MM.1S (cell line): ENCODE measurements at regions not wholly inside any gene's neighbourhood (a gene's known extent, or its start where the extent isn't known, plus 50 kb on each side); places are given as distances from the start of the nearest gene placed in this dataset.

Source experiments
- DNase-seq: peaks from one replicate; pipeline ENCODE4 v3.0.0-alpha.2; 2015
- H2AFZ ChIP-seq: fragments of 300-600 bp; sonication (generic); 2 replicates; pipeline ENCODE4 v1.6.0; 2016; ENCODE audit warnings: antibody characterized with exemption, low read length
- H3F3A ChIP-seq: fragments of 300-600 bp; sonication (generic); 2 replicates; pipeline ENCODE4 v1.6.1; 2016; ENCODE audit warnings: mild to moderate bottlenecking, antibody characterized with exemption, low read length, moderate library complexity, mixed read lengths; ENCODE audit not compliant: insufficient read depth
- H3K27ac ChIP-seq: fragments of 300-600 bp; sonication (generic); 2 replicates; pipeline ENCODE4 v1.5.1; 2016; ENCODE audit warnings: mild to moderate bottlenecking, low read length
- H3K27me3 ChIP-seq: fragments of 300-600 bp; sonication (generic); replicated peaks from 2 replicates; pipeline ENCODE4 v1.6.0; 2016; ENCODE audit warnings: low read length; ENCODE audit not compliant: insufficient read depth
- H3K36me3 ChIP-seq: fragments of 300-600 bp; sonication (generic); replicated peaks from 2 replicates; pipeline ENCODE4 v1.6.1; 2016; ENCODE audit warnings: mild to moderate bottlenecking, low read length, mixed read lengths; ENCODE audit not compliant: insufficient read depth
- H3K4me1 ChIP-seq: fragments of 300-600 bp; sonication (generic); 2 replicates; pipeline ENCODE4 v1.6.1; 2016; ENCODE audit warnings: low read length, mixed read lengths
- H3K4me2 ChIP-seq: fragments of 300-600 bp; sonication (generic); 2 replicates; pipeline ENCODE4 v1.6.0; 2016; ENCODE audit warnings: low read depth, low read length
- H3K4me3 ChIP-seq: fragments of 300-600 bp; sonication (generic); 2 replicates; pipeline ENCODE4 v1.5.1; 2016; ENCODE audit warnings: low read length, mixed read lengths
- H3K79me2 ChIP-seq: fragments of 300-600 bp; sonication (generic); 2 replicates; pipeline ENCODE4 v1.6.1; 2016; ENCODE audit warnings: mixed run types, low read length, mixed read lengths
- H3K9ac ChIP-seq: fragments of 300-600 bp; sonication (generic); 2 replicates; pipeline ENCODE4 v1.6.1; 2016; ENCODE audit warnings: low read length, mixed read lengths
- H3K9me2 ChIP-seq: fragments of 300-600 bp; sonication (generic); replicated peaks from 2 replicates; pipeline ENCODE4 v1.6.1; 2016; ENCODE audit warnings: mild to moderate bottlenecking, low read length, mixed read lengths; ENCODE audit not compliant: insufficient read depth
- H3K9me3 ChIP-seq: fragments of 300-600 bp; sonication (generic); replicated peaks from 2 replicates; pipeline ENCODE4 v1.6.1; 2016; ENCODE audit warnings: mild to moderate bottlenecking, low read length, mixed read lengths; ENCODE audit not compliant: insufficient read depth
- H4K20me1 ChIP-seq: fragments of 300-600 bp; sonication (generic); 2 replicates; pipeline ENCODE4 v1.6.1; 2016; ENCODE audit warnings: mild to moderate bottlenecking, low read length, moderate library complexity, mixed read lengths; ENCODE audit not compliant: insufficient read depth
- CTCF ChIP-seq: fragments of 300-600 bp; sonication (generic); IDR thresholded peaks from 2 replicates; pipeline ENCODE4 v1.5.1; 2016; ENCODE audit warnings: antibody characterized with exemption, low read length, mixed read lengths
- EZH2 ChIP-seq: fragments of 300-600 bp; sonication (generic); optimal IDR thresholded peaks from 2 replicates; pipeline ENCODE3; 2017; ENCODE audit warnings: low read depth, mild to moderate bottlenecking, antibody characterized with exemption, low read length, mixed read lengths
- EZH2phosphoT487 ChIP-seq: fragments of 300-600 bp; sonication (generic); IDR thresholded peaks from 2 replicates; pipeline ENCODE4 v1.6.1; 2018; ENCODE audit warnings: antibody characterized with exemption, low read length

GRCh38 chr5:125974679-125975078, 448.5 kb upstream of the GRAMD2B start:
- Histone ChIP-seq H3F3A (peaks cover 13% of the 10 kb centered on the region), H3K9ac (no peak overlapping the region), H3K27me3 (no peaks in the 10 kb centered on the region; the same call in 1 of the 2 replicates), H3K79me2 (no peaks in the 10 kb centered on the region), H3K27ac (no peak overlapping the region), H3K4me3 (no peak overlapping the region), H3K9me2 (no peaks in the 10 kb centered on the region), H3K9me3 (no peaks in the 10 kb centered on the region), H3K4me2 (no peak overlapping the region), H3K36me3 (no peaks in the 10 kb centered on the region), H4K20me1 (no peaks in the 10 kb centered on the region), H3K4me1 (peaks cover 28% of the 10 kb centered on the region), H2AFZ (no peak overlapping the region)
- no peak for TF ChIP-seq CTCF
- TF ChIP-seq EZH2phosphoT487, result no peak
- no peak for TF ChIP-seq EZH2
- no peak for DNase-seq

GRCh38 chr5:125976421-125977000, 446.7 kb upstream of the GRAMD2B start:
- Histone ChIP-seq H3K79me2 (no peaks in the 10 kb centered on the region), H4K20me1 (no peaks in the 10 kb centered on the region), H3K4me3 (no peak overlapping the region), H2AFZ (no peak overlapping the region), H3K9me2 (no peaks in the 10 kb centered on the region), H3F3A (peaks cover 13% of the 10 kb centered on the region), H3K9me3 (no peaks in the 10 kb centered on the region), H3K9ac (no peak overlapping the region), H3K4me1 (peaks cover 26% of the 10 kb centered on the region), H3K36me3 (no peaks in the 10 kb centered on the region), H3K4me2 (no peak overlapping the region), H3K27me3 (no peaks in the 10 kb centered on the region; the same call in 1 of the 2 replicates), H3K27ac (no peak overlapping the region)
- TF ChIP-seq CTCF (no peak), EZH2 (no peak), EZH2phosphoT487 (no peak)
- no peak for DNase-seq

GRCh38 chr5:125978015-125978414, 445.2 kb upstream of the GRAMD2B start:
- TF ChIP-seq CTCF, result no peak
- no peak for TF ChIP-seq EZH2
- no peak for TF ChIP-seq EZH2phosphoT487
- Histone ChIP-seq H3K9me3 (no peaks in the 10 kb centered on the region), H3K4me3 (peak overlapping the region; percentile 17; the same call in 1 of the 2 replicates), H3F3A (peaks cover 13% of the 10 kb centered on the region), H2AFZ (peak overlapping the region; percentile 5; the same call in 1 of the 2 replicates), H3K9ac (peak overlapping the region; percentile 13; the same call in 1 of the 2 replicates), H3K9me2 (no peaks in the 10 kb centered on the region), H3K36me3 (no peaks in the 10 kb centered on the region), H3K4me1 (peaks cover 26% of the 10 kb centered on the region), H3K4me2 (peak overlapping the region; percentile 47), H4K20me1 (no peaks in the 10 kb centered on the region), H3K79me2 (no peaks in the 10 kb centered on the region), H3K27ac (peak overlapping the region; percentile 66; the same call in 1 of the 2 replicates), H3K27me3 (no peaks in the 10 kb centered on the region)
- peak; percentile 72 for DNase-seq
